Dermis blood vessel endothelial cell (primary cell): ENCODE measurements at regions not wholly inside any gene's neighbourhood (a gene's known extent, or its start where the extent isn't known, plus 50 kb on each side); places are given as distances from the start of the nearest gene placed in this dataset.
A peak's percentile ranks its signal among the peaks of the same experiment; 100 is the strongest.
"Not testable (repeated sequence)": the region's sequence is repeated elsewhere in the genome, so short reads cannot be mapped to it uniquely, and the experiment has no call there.

Source experiments
- DNase-seq: peaks from one replicate; pipeline ENCODE4 v3.0.0; 2010

GRCh38 chr21:14825514-14825974 lies 239.3 kb downstream of the NRIP1 start:
- DNase-seq = no peak

- DNase-seq = no peak
Measured at GRCh38 chr21:14824126-14824525, 240.7 kb downstream of the NRIP1 start.

GRCh38 chr21:14817311-14817710 lies 247.5 kb downstream of the NRIP1 start:
- DNase-seq = no peak

- DNase-seq = no peak
Measured at GRCh38 chr21:14814991-14815390, 249.8 kb downstream of the NRIP1 start.

GRCh38 chr21:14814282-14814681 lies 250.5 kb downstream of the NRIP1 start:
- DNase-seq = no peak

GRCh38 chr21:14804170-14804569 lies 258.1 kb upstream of the SAMSN1 start:
- DNase-seq = not testable (repeated sequence)

GRCh38 chr21:14797543-14797942 lies 251.4 kb upstream of the SAMSN1 start:
- DNase-seq = no peak

- DNase-seq = no peak
Measured at GRCh38 chr21:14787312-14787711, 241.2 kb upstream of the SAMSN1 start.

- no peak for DNase-seq
Measured at GRCh38 chr21:14785679-14786078, 239.6 kb upstream of the SAMSN1 start.

- peak; percentile 67 for DNase-seq
Measured at GRCh38 chr21:14773777-14774345, 227.7 kb upstream of the SAMSN1 start.

- no peak for DNase-seq
Measured at GRCh38 chr21:14771593-14771992, 225.5 kb upstream of the SAMSN1 start.

- no peak for DNase-seq
Measured at GRCh38 chr21:14768042-14768441, 221.9 kb upstream of the SAMSN1 start.

GRCh38 chr21:14767192-14767852 lies 221.2 kb upstream of the SAMSN1 start:
- no peak for DNase-seq

GRCh38 chr21:14766241-14766640 lies 220.1 kb upstream of the SAMSN1 start:
- no peak for DNase-seq

GRCh38 chr21:14763695-14764064 lies 217.6 kb upstream of the SAMSN1 start:
- DNase-seq = no peak

GRCh38 chr21:14762734-14763694 lies 216.9 kb upstream of the SAMSN1 start:
- no peak for DNase-seq

- no peak for DNase-seq
Measured at GRCh38 chr21:14762327-14762726, 216.2 kb upstream of the SAMSN1 start.

- no peak for DNase-seq
Measured at GRCh38 chr21:14759285-14759684, 213.2 kb upstream of the SAMSN1 start.

GRCh38 chr21:14758849-14759248 lies 212.7 kb upstream of the SAMSN1 start:
- no peak for DNase-seq

- DNase-seq = no peak
Measured at GRCh38 chr21:14757533-14758327, 211.6 kb upstream of the SAMSN1 start.

- no peak for DNase-seq
Measured at GRCh38 chr21:14755086-14755485, 209.0 kb upstream of the SAMSN1 start.

- DNase-seq = no peak
Measured at GRCh38 chr21:14754682-14755081, 208.6 kb upstream of the SAMSN1 start.

- no peak for DNase-seq
Measured at GRCh38 chr21:14754259-14754604, 208.1 kb upstream of the SAMSN1 start.
